Common myeloid progenitor, CD34-positive (primary cell): ENCODE measurements at regions not wholly inside any gene's neighbourhood (a gene's known extent, or its start where the extent isn't known, plus 50 kb on each side); places are given as distances from the start of the nearest gene placed in this dataset.

ENCODE experiments used
- CTCF ChIA-PET: fragments of 350-600 bp; sonication (Branson Sonifier 250); formaldehyde crosslinking; loops from one replicate; lab custom pipeline; 2021; ENCODE audit warnings: antibody characterized with exemption; lab: Charles Lee
- POLR2A ChIA-PET: fragments of 350-600 bp; sonication (Branson Sonifier 250); formaldehyde crosslinking; loops from one replicate; lab custom pipeline; 2021; ENCODE audit warnings: antibody characterized with exemption; lab: Charles Lee
- DNase-seq, 3 donors: peaks; one replicate each; pipeline versions ENCODE4 v3.0.0 to v3.0.0-alpha.2; 2013
- H3K27ac ChIP-seq, 2 experiments: 1 replicate in 1 of 2; 2 replicates in 1 of 2; pipeline ENCODE4 v1.7.0; 2013; ENCODE audit warnings: inconsistent platforms in 2 of 2, low read length in 2 of 2, mild to moderate bottlenecking in 2 of 2, low read depth in 1 of 2, moderate library complexity in 1 of 2; ENCODE audit not compliant: severe bottlenecking in 2 of 2, insufficient read depth in 1 of 2, poor library complexity in 1 of 2
- H3K27me3 ChIP-seq, 5 experiments: replicated peaks in 2 of 5; 1 replicate in 3 of 5; 2 replicates in 2 of 5; pipeline versions ENCODE4 v1.6.1 to v1.7.0; 2013; ENCODE audit warnings: low read length in 4 of 5, mild to moderate bottlenecking in 2 of 5, moderate library complexity in 2 of 5, inconsistent platforms in 1 of 5; ENCODE audit not compliant: insufficient read depth in 5 of 5, control insufficient read depth in 4 of 5
- H3K36me3 ChIP-seq, 4 experiments: 1 replicate in 2 of 4; 2 replicates in 2 of 4; pipeline versions ENCODE4 v1.6.1 to v1.7.0; 2013; ENCODE audit warnings: low read length in 3 of 4, control low read depth in 1 of 4, mild to moderate bottlenecking in 1 of 4; ENCODE audit not compliant: control insufficient read depth in 4 of 4, insufficient read depth in 4 of 4
- H3K4me1 ChIP-seq, 4 experiments: 1 replicate in 3 of 4; 2 replicates in 1 of 4; pipeline versions ENCODE4 v1.6.1 to v1.7.1; 2013; ENCODE audit warnings: low read length in 3 of 4, mild to moderate bottlenecking in 3 of 4, control low read depth in 1 of 4, inconsistent platforms in 1 of 4, moderate library complexity in 1 of 4; ENCODE audit not compliant: control insufficient read depth in 4 of 4, insufficient read depth in 4 of 4; ENCODE audit errors: control extremely low read depth in 1 of 4
- H3K4me3 ChIP-seq, 7 experiments: 1 replicate in 4 of 7; 2 replicates in 3 of 7; pipeline versions ENCODE4 v1.5.1 to v1.7.0; 2013; ENCODE audit warnings: mild to moderate bottlenecking in 7 of 7, low read length in 6 of 7, moderate library complexity in 6 of 7, inconsistent platforms in 2 of 7, low read depth in 2 of 7, control low read depth in 1 of 7; ENCODE audit not compliant: insufficient read depth in 4 of 7, control insufficient read depth in 1 of 7; ENCODE audit errors: extremely low read depth in 1 of 7
- H3K9me3 ChIP-seq, 5 experiments: 1 replicate in 4 of 5; 2 replicates in 1 of 5; pipeline versions ENCODE4 v1.6.1 to v1.7.1; 2013; ENCODE audit warnings: low read length in 4 of 5, mild to moderate bottlenecking in 2 of 5, inconsistent platforms in 1 of 5, low read depth in 1 of 5, moderate library complexity in 1 of 5; ENCODE audit not compliant: control insufficient read depth in 4 of 5, insufficient read depth in 2 of 5; ENCODE audit errors: control extremely low read depth in 1 of 5
- WGBS: methylation state at CpG from one replicate; pipeline ENCODE4 v1.1.5; 2013; ENCODE audit not compliant: insufficient coverage; 5-methylcytosine and 5-hydroxymethylcytosine counted together

DNA sequence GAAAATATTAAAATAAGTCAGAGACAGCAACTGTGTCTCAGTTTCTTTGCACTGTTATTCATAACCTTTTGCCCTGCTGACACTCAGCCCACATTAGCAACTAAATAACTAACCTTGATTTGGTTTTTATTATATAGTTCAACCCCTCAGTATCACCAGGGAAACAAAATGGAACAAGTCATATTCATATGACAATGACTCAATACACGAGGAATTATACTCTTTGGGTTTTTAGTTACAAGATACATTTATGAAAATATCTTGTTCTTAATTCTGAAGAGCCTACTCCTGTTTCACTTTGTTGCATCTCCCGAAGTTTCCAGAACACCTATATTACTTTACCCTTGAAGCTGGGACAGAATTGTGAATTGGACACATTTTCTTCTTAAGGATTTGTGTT lies 845.4 kb downstream of the EFNA5 start:
- no CpG with 5 or more reads among the region's 2 CpGs for WGBS

DNA sequence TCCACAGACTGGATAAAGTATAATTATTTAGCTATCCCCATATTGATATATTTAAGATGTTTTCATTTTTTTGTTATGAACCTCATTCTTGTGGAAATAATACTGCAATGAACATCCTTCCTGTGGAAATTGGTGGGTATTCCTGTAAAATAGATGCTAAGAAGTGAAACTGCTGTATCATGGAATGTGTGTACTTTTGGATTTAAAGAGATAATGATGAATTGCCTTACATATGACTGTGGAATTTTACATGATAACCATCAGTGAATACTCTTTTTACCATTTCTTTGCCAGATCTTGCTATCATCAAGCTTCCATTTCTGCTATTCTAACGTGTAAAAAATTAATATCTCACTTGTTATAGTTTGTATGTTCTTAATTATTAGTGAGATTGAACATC lies 847.9 kb downstream of the EFNA5 start:
- H3K9me3 ChIP-seq, result no peaks in the 10 kb centered on the region
- no peak for DNase-seq
- no peak overlapping the region for H3K4me3 ChIP-seq
- no peaks in the 10 kb centered on the region for H3K4me1 ChIP-seq
- ChIA-PET CTCF (no interaction called here), POLR2A (no interaction called here)
- H3K27ac ChIP-seq, result no peak overlapping the region
- H3K36me3 ChIP-seq, result no peaks in the 10 kb centered on the region
- no peaks in the 10 kb centered on the region for H3K27me3 ChIP-seq
- WGBS, result no CpG with 5 or more reads among the region's 1 CpG

More for the DNA sequence above, 845.4 kb downstream of the EFNA5 start:
- Histone ChIP-seq H3K27ac (no peak overlapping the region), H3K27me3 (no peaks in the 10 kb centered on the region), H3K36me3 (no peaks in the 10 kb centered on the region), H3K9me3 (no peaks in the 10 kb centered on the region), H3K4me3 (no peak overlapping the region), H3K4me1 (no peaks in the 10 kb centered on the region)
- no peak for DNase-seq
- ChIA-PET POLR2A (no interaction called here), CTCF (no interaction called here)

DNA sequence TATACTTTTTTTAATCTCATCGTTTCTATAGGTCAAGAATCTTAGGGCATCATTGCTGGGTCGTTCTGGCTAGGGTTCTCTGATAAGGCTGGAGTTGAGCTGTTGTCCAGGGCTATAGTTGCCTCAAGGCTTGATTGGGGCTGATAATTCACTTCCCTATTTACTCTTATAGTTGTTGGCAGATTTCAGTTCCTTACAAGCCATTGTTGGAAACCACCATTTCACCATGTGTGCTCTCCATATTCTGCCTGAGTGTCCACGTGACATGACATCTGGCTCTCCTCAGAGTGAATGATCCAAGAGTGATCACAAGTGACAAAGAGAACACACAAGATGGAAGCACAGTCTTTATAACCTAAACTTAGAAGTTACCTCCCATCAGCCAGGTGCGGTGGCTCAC lies 852.2 kb downstream of the EFNA5 start:
- no peaks in the 10 kb centered on the region for H3K9me3 ChIP-seq
- 100% methylated on average over 1 of the region's 4 CpGs for WGBS
- no peak overlapping the region for H3K27ac ChIP-seq
- ChIA-PET CTCF (no interaction called here), POLR2A (no interaction called here)
- no peak overlapping the region for H3K4me3 ChIP-seq
- DNase-seq, result peak in 1 of 3 donors; percentile 6
- no peaks in the 10 kb centered on the region for H3K27me3 ChIP-seq
- H3K4me1 ChIP-seq, result no peaks in the 10 kb centered on the region
- H3K36me3 ChIP-seq, result no peaks in the 10 kb centered on the region

DNA sequence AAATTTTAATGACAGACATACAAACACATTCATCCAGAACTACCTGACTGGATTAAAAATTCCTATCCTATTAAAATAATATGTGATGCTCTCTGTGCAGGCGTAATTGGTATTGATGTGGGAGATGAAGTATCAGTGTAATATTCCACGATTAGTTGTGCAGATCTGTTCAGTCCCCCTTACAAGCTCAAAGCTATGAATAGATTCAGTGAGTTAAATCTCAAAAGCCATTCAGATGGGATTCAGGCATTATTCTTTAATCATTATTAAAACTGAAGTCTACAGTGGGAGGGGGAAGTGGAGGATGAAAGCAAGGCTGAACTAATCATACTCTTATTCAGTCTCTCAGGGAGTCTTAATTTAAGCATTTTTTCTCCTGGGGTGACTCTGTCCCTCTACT lies 855.8 kb downstream of the EFNA5 start:
- CTCF ChIA-PET, result no interaction called here
- no peaks in the 10 kb centered on the region for H3K36me3 ChIP-seq
- H3K27ac ChIP-seq, result no peak overlapping the region
- no peaks in the 10 kb centered on the region for H3K4me1 ChIP-seq
- no peaks in the 10 kb centered on the region for H3K27me3 ChIP-seq
- no peak for DNase-seq
- POLR2A ChIA-PET, result no interaction called here
- H3K4me3 ChIP-seq, result no peak overlapping the region
- H3K9me3 ChIP-seq, result no peaks in the 10 kb centered on the region
- no CpG with 5 or more reads among the region's 2 CpGs for WGBS

DNA sequence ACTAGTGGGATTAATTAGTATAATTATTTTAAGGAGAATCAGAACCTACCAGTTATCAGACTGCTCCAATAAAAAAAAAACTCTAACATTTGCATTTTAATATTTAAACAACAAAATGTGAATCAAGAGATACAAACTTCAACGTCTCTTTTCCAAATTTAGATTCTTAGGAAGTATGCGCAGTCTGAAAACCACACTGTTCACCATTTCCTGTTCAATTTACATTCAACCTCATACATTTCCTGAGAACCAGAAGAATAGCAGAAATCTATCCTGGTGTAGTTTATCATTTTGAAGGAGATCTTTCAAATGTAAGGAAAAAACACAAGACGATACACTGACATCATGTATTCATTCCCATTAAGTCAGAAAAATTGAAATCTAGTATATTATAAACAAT lies 869.2 kb downstream of the EFNA5 start:
- H3K36me3 ChIP-seq, result no peaks in the 10 kb centered on the region
- DNase-seq, result peak; percentile 8 to 45 (median 24)
- H3K27me3 ChIP-seq, result no peaks in the 10 kb centered on the region
- ChIA-PET POLR2A (interaction anchor here (0.7 kb wide), 1 partner anchor 850 kb away, joined by 4 read pairs; no protein-coding TSS in a partner anchor), CTCF (no interaction called here)
- H3K27ac ChIP-seq, result no peak overlapping the region
- no peaks in the 10 kb centered on the region for H3K9me3 ChIP-seq
- peak overlapping the region in 1 of 7 experiments; percentile 31 for H3K4me3 ChIP-seq
- peaks cover 0 to 16% (median 9%) of the 10 kb centered on the region in 4 experiments for H3K4me1 ChIP-seq
- WGBS, result 0% methylated on average over 2 of the region's 3 CpGs

DNA sequence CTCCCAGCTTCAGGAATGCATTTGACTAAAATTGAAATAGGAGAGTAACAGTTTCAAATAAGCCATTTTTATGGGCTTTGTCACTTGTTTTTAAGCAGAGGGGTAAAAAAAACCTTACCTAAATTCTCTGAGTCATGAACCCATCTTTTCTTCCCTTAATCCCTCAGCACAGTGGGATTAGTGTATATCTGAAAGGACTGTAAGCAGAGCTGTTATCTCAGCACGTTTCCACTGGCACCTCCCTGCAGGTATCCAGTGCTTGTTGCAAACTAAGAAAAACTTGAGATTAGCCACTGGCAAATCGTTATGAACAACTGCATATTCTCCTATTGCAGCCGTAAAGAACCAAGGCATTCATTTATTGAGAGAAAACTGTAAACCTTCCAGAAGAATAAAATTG lies 872.7 kb downstream of the EFNA5 start:
- peaks cover 0 to 16% (median 9%) of the 10 kb centered on the region in 4 experiments for H3K4me1 ChIP-seq
- no peaks in the 10 kb centered on the region for H3K27me3 ChIP-seq
- no peaks in the 10 kb centered on the region for H3K36me3 ChIP-seq
- no peak overlapping the region for H3K4me3 ChIP-seq
- no peaks in the 10 kb centered on the region for H3K9me3 ChIP-seq
- no peak for DNase-seq
- CTCF ChIA-PET, result no interaction called here
- no peak overlapping the region for H3K27ac ChIP-seq
- WGBS, result 100% methylated on average over 1 of the region's 3 CpGs
- POLR2A ChIA-PET, result no interaction called here

DNA sequence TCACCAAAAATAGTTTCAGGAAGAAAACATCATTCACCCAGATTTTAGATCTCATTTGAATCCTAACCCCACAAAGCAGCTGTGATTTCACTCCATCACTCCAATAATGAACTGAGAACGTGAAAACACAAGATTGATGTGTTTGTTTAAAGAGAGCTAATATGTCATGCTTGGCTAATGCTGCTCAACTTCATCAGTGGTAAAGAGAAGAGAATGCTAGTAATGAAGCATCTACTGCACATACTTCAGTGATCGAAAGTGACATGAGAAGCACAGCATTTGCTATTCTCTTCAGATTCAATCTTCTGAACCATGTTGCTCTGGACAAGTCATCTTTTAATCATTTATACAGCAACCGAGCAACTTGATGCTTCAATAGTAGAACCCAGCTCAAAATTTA lies 874.7 kb downstream of the EFNA5 start:
- POLR2A ChIA-PET, result no interaction called here
- WGBS, result 92% methylated on average over 2 of the region's 3 CpGs

More for the DNA sequence above, 874.7 kb downstream of the EFNA5 start:
- no peaks in the 10 kb centered on the region for H3K9me3 ChIP-seq
- CTCF ChIA-PET, result no interaction called here
- no peak for DNase-seq
- no peaks in the 10 kb centered on the region for H3K36me3 ChIP-seq
- peaks cover 0 to 6% (median 5%) of the 10 kb centered on the region in 4 experiments for H3K4me1 ChIP-seq
- H3K4me3 ChIP-seq, result no peak overlapping the region
- H3K27ac ChIP-seq, result no peak overlapping the region
- no peaks in the 10 kb centered on the region for H3K27me3 ChIP-seq
